Fibroblast of skin of right biceps (primary cell): ENCODE measurements at regions not wholly inside any gene's neighbourhood (a gene's known extent, or its start where the extent isn't known, plus 50 kb on each side); places are given as distances from the start of the nearest gene placed in this dataset.

Experiments
- DNase-seq: peaks from one replicate; pipeline ENCODE4 v3.0.0-alpha.2; 2013

DNA sequence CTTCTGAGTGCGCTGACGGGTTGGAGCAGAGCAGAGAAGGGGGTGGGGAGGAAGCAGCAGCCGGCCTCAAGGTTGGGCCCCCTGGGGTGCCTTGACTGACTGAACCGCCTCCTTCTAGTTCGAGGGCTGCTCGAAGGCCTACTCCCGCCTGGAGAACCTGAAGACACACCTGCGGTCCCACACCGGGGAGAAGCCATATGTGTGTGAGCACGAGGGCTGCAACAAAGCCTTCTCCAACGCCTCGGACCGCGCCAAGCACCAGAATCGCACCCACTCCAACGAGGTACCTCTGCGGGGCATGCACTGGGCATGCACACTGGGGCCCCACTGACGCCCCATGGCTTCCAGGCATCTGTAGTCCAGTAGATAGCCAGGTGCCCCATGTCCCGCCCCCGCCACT, 246.9 kb downstream of the GLI2 start:
- no peak for DNase-seq

DNA sequence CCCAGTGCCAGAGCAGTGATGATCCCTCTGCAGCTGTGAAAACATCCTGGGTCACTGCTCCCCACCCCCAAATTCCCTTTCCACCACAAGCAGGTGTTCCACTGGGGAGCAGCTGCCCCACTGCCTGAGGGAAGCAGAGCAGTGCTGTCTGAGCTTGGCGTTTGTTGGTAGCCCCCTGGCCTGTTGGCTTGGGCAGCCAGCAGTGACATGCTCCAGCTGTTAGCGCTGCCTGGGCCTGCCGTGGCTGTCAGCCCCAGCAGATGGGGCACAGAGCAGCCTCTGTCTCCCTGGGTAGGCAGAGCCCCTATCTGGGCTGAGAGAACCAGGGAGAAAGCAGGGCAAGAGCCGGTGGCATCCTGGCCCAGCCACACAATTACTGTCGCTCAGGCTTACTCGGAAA, 247.7 kb downstream of the GLI2 start:
- no peak for DNase-seq

DNA sequence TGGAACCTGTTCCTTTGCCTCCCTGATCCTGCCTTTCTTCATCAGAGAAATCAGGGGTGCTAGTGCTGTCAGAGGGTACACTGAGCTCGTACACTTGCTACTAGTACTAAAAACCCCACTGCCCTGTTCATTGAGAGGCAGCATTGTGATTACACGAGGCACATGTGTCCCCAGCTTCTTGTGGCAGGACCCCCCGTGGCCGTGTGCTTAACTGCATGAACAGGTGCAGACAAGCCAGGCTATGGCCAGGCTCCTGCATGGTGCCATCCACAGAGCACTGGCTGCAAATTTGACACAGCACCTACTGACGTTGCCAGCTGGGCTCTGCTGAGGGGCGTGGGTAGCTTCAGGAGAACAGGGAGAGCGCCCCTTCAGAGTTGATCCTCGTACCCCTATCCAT, 248.4 kb downstream of the GLI2 start:
- DNase-seq = no peak

- DNase-seq = no peak
Measured at GRCh38 chr2:120984452-120985173, 248.9 kb downstream of the GLI2 start.

DNA sequence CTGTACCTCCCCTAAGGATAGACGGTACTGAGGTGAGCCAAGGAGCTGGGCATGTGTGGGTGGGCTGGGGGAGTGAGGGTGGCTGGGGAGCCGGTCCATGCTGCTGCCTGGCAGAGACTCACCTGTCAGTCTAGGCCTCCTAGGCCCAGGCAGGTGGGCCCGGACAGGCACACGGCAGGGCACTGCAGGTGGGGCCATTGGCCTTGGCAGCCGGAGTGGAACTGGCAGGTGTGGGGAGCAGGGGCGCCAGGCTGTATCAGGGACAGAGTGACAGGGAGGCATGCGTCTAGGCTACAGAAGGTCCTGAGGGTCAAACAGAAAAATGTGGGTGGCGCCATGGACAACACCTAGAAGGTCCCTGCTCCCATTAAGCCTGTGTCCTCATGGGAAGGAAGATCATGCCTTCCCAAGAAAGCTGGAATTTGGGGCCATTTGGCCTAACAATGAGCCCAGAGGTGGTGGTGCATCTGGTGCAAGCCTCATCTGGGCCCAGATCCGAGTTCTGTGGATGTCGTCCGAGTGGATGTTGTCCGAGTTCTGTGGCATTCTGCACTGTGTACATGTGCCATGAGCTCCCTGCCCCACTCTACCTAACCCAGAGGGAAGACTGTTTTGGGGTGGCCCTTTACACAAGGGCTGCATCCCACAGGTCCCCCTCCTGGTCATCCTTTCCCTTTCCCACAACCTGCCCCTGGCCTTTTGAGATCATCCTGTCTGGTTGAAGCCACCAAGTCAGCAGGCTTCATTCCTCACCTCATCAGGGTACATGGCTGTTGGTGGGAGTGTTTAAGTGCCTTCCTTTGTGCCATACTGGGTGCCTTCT, 249.7 kb downstream of the GLI2 start:
- DNase-seq = no peak

DNA sequence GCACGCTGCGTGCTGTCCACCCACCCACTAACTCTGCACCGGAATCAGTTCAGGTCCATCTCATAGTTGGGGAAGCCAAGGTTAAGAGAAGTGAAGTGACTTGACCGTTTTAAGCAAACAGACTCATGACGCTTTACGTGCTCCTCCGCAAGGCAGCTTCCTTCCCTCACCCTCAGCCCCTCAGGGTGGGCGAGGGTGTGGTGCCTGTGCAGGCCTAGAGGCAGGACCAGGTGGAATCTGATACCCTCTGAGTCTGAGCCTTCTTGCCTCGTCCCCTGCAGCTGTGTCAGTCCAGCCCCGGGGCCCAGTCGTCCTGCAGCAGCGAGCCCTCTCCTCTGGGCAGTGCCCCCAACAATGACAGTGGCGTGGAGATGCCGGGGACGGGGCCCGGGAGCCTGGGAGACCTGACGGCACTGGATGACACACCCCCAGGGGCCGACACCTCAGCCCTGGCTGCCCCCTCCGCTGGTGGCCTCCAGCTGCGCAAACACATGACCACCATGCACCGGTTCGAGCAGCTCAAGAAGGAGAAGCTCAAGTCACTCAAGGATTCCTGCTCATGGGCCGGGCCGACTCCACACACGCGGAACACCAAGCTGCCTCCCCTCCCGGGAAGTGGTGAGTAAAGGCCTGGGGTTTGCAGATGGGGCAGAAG, 250.5 kb downstream of the GLI2 start:
- no peak for DNase-seq

DNA sequence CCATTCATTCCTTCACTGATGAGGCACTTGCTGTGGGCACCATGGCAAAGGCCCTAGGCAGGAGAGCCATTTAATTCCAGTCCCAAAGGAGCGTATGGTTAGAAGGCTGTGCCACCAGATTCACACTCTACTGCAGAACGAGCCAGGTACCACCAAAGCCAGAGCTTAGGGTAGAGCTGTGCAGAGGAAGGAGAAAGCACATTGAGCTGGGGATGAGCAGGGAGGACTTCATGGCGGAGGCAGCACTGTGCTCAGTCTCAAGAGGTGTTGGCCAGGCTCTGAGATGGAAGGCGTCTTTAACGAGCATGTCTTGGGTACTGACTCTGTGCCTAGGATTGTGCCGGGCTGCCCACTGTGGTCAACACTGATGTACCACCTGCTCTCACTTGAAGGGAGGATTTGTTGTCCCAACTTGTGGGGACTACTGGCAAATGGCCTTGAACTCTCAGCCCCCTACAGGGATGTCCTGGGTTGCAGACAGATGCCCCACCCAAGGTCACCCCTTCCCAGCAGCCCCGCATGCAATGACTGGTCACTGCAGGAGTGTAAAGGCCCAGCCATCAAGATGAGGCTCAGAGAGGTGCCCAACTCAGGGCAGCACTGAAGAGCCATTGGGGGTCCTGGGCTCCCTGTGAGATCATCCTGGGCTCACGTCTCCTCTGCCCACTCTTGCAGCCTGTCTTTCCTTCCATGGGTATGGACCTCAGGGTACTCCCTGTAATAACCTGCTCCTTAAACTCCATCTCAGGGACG, 251.4 kb downstream of the GLI2 start:
- DNase-seq = no peak

DNA sequence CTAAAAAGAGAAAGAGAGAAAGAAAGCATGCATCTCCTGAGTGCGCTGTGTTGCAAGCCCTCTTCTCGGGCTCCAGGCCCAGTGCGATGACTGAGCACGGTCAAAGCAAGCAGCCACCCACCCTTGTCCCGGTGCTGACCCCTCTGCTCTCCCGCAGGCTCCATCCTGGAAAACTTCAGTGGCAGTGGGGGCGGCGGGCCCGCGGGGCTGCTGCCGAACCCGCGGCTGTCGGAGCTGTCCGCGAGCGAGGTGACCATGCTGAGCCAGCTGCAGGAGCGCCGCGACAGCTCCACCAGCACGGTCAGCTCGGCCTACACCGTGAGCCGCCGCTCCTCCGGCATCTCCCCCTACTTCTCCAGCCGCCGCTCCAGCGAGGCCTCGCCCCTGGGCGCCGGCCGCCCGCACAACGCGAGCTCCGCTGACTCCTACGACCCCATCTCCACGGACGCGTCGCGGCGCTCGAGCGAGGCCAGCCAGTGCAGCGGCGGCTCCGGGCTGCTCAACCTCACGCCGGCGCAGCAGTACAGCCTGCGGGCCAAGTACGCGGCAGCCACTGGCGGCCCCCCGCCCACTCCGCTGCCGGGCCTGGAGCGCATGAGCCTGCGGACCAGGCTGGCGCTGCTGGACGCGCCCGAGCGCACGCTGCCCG, 252.5 kb downstream of the GLI2 start:
- DNase-seq = no peak

GRCh38 chr2:120988700-120989511, 253.2 kb downstream of the GLI2 start:
- no peak for DNase-seq

DNA sequence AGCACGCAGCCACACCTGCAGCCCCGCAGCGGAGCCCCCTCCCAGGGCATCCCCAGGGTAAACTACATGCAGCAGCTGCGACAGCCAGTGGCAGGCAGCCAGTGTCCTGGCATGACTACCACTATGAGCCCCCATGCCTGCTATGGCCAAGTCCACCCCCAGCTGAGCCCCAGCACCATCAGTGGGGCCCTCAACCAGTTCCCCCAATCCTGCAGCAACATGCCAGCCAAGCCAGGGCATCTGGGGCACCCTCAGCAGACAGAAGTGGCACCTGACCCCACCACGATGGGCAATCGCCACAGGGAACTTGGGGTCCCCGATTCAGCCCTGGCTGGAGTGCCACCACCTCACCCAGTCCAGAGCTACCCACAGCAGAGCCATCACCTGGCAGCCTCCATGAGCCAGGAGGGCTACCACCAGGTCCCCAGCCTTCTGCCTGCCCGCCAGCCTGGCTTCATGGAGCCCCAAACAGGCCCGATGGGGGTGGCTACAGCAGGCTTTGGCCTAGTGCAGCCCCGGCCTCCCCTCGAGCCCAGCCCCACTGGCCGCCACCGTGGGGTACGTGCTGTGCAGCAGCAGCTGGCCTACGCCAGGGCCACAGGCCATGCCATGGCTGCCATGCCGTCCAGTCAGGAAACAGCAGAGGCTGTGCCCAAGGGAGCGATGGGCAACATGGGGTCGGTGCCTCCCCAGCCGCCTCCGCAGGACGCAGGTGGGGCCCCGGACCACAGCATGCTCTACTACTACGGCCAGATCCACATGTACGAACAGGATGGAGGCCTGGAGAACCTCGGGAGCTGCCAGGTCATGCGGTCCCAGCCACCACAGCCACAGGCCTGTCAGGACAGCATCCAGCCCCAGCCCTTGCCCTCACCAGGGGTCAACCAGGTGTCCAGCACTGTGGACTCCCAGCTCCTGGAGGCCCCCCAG, 254.1 kb downstream of the GLI2 start:
- DNase-seq = no peak

DNA sequence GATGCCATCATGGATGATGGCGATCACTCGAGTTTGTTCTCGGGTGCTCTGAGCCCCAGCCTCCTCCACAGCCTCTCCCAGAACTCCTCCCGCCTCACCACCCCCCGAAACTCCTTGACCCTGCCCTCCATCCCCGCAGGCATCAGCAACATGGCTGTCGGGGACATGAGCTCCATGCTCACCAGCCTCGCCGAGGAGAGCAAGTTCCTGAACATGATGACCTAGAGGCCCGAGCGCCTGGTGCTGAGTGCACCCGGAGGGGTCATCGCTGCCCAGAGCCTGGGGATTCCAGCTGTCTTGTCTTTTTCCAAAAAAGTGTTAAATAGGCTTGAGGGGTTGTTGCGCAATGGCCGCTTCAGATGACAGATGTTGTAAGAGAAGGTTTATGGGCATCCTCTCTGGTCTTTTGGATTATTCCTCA, 254.8 kb downstream of the GLI2 start:
- no peak for DNase-seq

DNA sequence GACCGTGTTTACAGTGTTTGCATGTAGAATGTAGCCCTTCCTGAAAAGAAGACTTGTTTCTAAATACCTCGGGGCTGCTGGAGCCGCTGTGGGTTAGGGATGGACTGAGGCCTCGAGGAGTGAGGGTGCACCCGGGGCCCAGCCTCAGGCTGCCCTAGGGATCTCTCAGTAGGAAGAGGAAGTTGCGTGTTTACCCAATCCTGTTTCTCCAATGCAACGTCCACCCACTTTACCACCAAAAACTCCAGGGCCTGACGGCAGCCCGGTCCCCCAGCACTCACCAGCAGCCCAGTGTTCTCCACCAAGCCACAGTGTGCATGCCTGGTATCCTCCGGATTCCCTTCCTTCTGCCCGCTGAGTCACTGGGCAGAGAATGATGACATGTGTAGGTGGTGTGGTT, 255.8 kb downstream of the GLI2 start:
- DNase-seq = no peak

DNA sequence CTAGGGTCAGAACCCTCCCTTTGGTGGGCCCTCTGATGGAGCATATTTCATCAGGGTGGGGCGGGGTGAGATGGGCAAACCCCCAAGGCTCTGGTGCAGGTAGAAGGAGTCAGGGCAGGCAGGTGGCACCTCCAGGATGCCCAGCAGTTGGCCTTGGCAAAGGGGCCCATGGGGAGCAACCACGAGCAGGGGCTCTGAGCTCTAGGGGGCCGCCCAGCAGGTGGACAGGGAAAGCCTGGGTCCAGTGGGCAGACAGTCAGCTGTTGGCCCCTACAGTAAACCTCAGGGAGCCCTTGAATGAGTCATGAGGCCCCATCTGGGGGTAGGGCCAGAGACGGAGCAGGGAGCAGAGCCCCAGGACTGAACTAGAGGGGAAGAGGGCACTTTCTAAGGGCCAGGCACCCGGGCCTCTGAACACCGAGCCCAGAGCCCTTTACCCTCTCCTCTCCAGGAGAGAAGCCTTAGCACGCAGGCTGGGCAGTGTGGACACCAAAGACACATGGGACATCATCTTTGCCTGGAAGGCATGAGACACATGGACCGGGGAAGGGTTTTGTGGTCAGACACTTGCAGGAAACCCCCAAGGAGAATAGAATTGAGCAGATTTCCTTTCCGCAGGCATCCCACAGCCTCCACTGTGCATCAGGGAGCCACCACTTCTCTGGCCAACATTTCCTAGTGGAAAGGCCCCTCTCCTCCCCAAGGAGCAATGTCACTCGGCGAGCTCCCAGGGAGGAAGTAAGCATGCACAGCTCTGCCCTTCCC, 257.3 kb downstream of the GLI2 start:
- no peak for DNase-seq

DNA sequence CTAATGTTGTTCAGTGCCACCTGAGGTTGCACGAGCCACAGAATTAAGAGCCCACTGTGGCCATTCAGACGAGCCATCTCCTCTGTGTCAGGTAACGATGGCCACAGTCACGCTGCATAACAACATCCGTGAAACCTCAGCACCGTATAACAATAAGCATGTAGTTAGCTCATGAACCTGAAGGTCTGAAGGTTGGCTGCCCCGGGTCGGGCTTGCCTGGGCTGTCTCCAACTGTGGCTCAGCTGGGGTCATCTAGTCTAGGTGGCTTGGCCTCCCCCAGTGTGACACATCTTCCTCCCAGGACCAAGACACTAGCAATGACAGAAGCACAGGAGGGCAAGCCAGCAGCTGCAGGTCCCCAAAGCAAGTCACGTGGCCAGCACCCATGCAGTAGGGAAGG, 258.0 kb downstream of the GLI2 start:
- no peak for DNase-seq

DNA sequence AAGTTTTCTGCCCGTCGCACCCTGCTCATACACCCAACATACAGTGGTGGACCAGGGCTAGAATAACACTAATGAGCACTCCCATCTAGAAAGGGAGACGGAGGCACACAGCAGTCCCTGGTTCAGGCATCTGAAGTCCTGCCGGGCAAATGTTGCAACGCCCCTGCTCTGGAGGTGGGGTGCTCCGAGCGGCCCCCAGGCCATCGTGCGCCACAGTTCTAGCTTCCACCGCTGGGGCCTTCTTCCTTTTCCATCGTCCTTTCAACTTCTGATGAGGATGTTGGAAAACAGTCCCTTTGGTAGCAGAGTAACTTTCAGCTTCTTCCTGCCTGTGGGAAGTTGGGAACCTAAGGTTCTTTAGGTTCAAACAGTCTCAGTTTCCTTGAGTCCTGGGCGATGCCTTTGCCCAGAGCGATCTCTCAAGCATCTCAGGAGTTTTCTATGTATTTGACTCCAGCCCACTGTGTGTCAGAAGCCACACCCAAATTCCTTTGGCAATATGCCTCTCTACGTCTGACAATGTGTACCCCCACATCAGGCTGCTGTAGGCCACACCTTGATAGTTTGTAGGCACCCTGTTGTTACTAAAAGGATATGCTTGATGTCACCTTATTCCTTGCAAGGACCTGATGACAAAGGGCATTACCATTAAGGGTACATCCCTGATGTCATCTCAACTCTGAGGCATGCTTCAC, 258.8 kb downstream of the GLI2 start:
- no peak for DNase-seq

- no peak for DNase-seq
Measured at GRCh38 chr2:120995152-120995551, 259.5 kb downstream of the GLI2 start.

DNA sequence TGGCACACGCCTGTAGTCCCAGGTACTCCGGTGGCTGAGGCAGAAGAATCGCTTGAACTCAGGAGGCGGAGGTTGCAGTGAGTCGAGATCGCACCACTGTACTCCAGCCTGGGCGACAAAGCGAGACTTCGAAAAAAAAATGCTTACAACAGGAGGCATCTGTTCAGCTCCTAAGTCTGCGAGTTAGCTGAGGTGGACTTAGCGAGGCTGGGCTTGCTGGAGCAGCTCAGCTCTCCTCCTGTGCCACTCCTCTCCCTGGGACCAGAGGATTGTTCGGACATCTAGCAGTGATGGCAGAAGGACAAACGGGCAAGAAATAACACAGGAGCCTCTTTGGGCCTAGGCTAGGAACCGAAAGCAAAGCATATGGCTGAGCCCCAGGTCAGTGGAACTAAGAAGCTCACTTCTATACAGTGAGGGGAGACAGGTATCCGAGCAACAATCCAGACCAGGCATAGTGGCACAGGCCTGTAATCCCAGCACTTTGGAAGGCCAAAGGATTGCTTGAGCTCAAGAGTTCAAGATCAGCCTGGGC, 260.1 kb downstream of the GLI2 start:
- no peak for DNase-seq

- DNase-seq = no peak
Measured at GRCh38 chr2:120999377-121000097, 263.9 kb downstream of the GLI2 start.
